ENCODE measurements at regions not wholly inside any gene's neighbourhood (a gene's known extent, or its start where the extent isn't known, plus 50 kb on each side); places are given as distances from the start of the nearest gene placed in this dataset.

DNA sequence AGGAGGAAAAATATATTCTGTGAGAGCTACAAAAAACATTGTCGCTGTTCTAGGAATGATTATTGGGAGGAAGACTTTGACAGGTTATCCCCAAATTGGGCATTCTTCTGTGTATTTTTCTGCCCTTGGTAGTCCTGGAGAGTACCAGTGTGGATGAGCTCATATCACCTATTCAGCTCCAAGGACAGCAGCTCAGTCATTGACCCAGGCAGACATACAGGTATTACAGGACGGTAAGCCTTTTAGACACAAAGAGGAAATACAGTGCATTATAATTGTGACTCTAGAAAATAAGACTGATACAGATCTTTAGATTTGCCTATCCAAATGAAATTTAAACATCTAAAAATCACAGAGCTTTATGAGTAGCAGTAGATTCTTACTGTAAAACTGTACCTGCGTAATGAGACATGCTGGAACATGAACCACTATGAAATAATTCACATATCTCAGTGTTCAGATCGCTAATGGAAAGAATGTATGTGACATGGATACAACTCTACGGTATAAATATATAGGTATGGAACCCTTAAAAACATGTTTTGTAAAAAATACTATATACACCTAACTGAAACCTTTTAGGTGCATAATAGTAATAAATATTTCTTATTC lies 56.0 kb downstream of the PLK2 start:
- H3K9me3 ChIP-seq (ENCODE audit: low read length), result no peaks in the 10 kb centered on the region
- no peak overlapping the region for H3K4me3 ChIP-seq (ENCODE audit: low read length)
- no peaks in the 10 kb centered on the region for H3K4me1 ChIP-seq (ENCODE audit: insufficient read depth, low read length)
- no peak overlapping the region for H3K27ac Mint-ChIP-seq
- no peaks in the 10 kb centered on the region for H3K36me3 ChIP-seq (ENCODE audit: insufficient read depth, low read length)
- H3K27me3 ChIP-seq (ENCODE audit: insufficient read depth, low read length, poor library complexity, severe bottlenecking), result no peaks in the 10 kb centered on the region
- ChIA-PET CTCF (no interaction called here), POLR2A (interaction anchor here (0.6 kb wide), 1 partner anchor 799 kb away, joined by 4 read pairs; no protein-coding TSS in a partner anchor)
- H3K4me3 Mint-ChIP-seq, result no peak overlapping the region
- no peaks in the 10 kb centered on the region for H3K4me1 Mint-ChIP-seq
- H3K9me3 Mint-ChIP-seq, result peaks cover 0 to 2% (median 0%) of the 10 kb centered on the region in 5 donors
- no peaks in the 10 kb centered on the region for H3K36me3 Mint-ChIP-seq
- no peak overlapping the region for H3K27ac ChIP-seq (ENCODE audit: low read depth, low read length)
- DNase-seq, result no peak
- no peaks in the 10 kb centered on the region for H3K27me3 Mint-ChIP-seq

GRCh38 chr5:58401701-58402100 lies 58.2 kb downstream of the PLK2 start:
- CTCF ChIA-PET, result no interaction called here
- no peak overlapping the region for H3K27ac Mint-ChIP-seq
- no peaks in the 10 kb centered on the region for H3K36me3 Mint-ChIP-seq

GRCh38 chr5:58400737-58401136 lies 59.1 kb downstream of the PLK2 start:
- Mint-ChIP-seq H3K9me3 (peaks cover 0 to 6% (median 0%) of the 10 kb centered on the region in 5 donors), H3K36me3 (no peaks in the 10 kb centered on the region)
- CTCF ChIA-PET, result no interaction called here

More at GRCh38 chr5:58401701-58402100, 58.2 kb downstream of the PLK2 start:
- H3K36me3 ChIP-seq (ENCODE audit: insufficient read depth, low read length), result no peaks in the 10 kb centered on the region
- no peaks in the 10 kb centered on the region for H3K27me3 ChIP-seq (ENCODE audit: insufficient read depth, low read length, poor library complexity, severe bottlenecking)
- H3K4me3 Mint-ChIP-seq, result no peak overlapping the region
- peaks cover 0 to 2% (median 0%) of the 10 kb centered on the region in 5 donors for H3K9me3 Mint-ChIP-seq
- no peak overlapping the region for H3K4me3 ChIP-seq (ENCODE audit: low read length)
- H3K27me3 Mint-ChIP-seq, result no peaks in the 10 kb centered on the region
- H3K9me3 ChIP-seq (ENCODE audit: low read length), result no peaks in the 10 kb centered on the region
- DNase-seq, result no peak
- no peak overlapping the region for H3K27ac ChIP-seq (ENCODE audit: low read depth, low read length)
- H3K4me1 ChIP-seq (ENCODE audit: insufficient read depth, low read length), result no peaks in the 10 kb centered on the region
- no peaks in the 10 kb centered on the region for H3K4me1 Mint-ChIP-seq
- POLR2A ChIA-PET, result no interaction called here

GRCh38 chr5:58399951-58400350 lies 59.9 kb downstream of the PLK2 start:
- Histone ChIP-seq H3K4me1 (ENCODE audit: insufficient read depth, low read length) (no peaks in the 10 kb centered on the region), H3K27ac (ENCODE audit: low read depth, low read length) (no peak overlapping the region), H3K36me3 (ENCODE audit: insufficient read depth, low read length) (no peaks in the 10 kb centered on the region), H3K4me3 (ENCODE audit: low read length) (no peak overlapping the region), H3K9me3 (ENCODE audit: low read length) (no peaks in the 10 kb centered on the region), H3K27me3 (ENCODE audit: insufficient read depth, low read length, poor library complexity, severe bottlenecking) (no peaks in the 10 kb centered on the region)
- Mint-ChIP-seq H3K4me1 (no peaks in the 10 kb centered on the region), H3K27me3 (no peaks in the 10 kb centered on the region), H3K36me3 (no peaks in the 10 kb centered on the region), H3K4me3 (no peak overlapping the region), H3K27ac (no peak overlapping the region), H3K9me3 (peaks cover 0 to 6% (median 0%) of the 10 kb centered on the region in 5 donors)
- ChIA-PET CTCF (no interaction called here), POLR2A (no interaction called here)
- DNase-seq, result no peak

More at GRCh38 chr5:58400737-58401136, 59.1 kb downstream of the PLK2 start:
- Histone ChIP-seq H3K4me1 (ENCODE audit: insufficient read depth, low read length) (no peaks in the 10 kb centered on the region), H3K36me3 (ENCODE audit: insufficient read depth, low read length) (no peaks in the 10 kb centered on the region), H3K27me3 (ENCODE audit: insufficient read depth, low read length, poor library complexity, severe bottlenecking) (no peaks in the 10 kb centered on the region), H3K4me3 (ENCODE audit: low read length) (no peak overlapping the region), H3K27ac (ENCODE audit: low read depth, low read length) (no peak overlapping the region), H3K9me3 (ENCODE audit: low read length) (no peaks in the 10 kb centered on the region)
- Mint-ChIP-seq H3K4me3 (no peak overlapping the region), H3K4me1 (no peaks in the 10 kb centered on the region), H3K27me3 (no peaks in the 10 kb centered on the region), H3K27ac (no peak overlapping the region)
- no peak for DNase-seq
- POLR2A ChIA-PET, result no interaction called here

DNA sequence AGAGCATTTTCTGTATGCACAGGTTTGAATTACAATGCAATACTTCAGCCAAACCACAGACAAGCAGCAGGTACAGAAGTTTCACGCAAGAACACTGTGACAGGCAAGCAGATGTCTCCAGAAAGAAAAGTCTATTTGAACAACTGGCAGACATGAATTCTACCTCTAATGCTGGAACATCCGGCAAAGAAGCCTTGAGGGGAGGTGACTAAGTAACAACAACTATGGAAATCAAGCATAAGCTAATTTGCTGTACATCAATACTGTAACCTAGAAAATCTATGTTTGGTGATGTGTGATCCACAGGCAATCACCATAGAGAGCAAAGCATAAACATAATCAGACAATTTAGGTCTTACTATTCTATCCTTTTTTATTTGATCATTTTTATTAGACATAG lies 65.5 kb downstream of the PLK2 start:
- no peak overlapping the region for H3K4me3 Mint-ChIP-seq
- H3K27ac Mint-ChIP-seq, result no peak overlapping the region
- H3K27me3 Mint-ChIP-seq, result peaks cover 0 to 3% of the 10 kb centered on the region in 2 donors
- no peak for DNase-seq
- H3K9me3 Mint-ChIP-seq, result peaks cover 0 to 4% (median 0%) of the 10 kb centered on the region in 5 donors
- Histone ChIP-seq H3K9me3 (ENCODE audit: low read length) (no peaks in the 10 kb centered on the region), H3K27ac (ENCODE audit: low read depth, low read length) (no peak overlapping the region), H3K27me3 (ENCODE audit: insufficient read depth, low read length, poor library complexity, severe bottlenecking) (no peaks in the 10 kb centered on the region), H3K4me1 (ENCODE audit: insufficient read depth, low read length) (no peaks in the 10 kb centered on the region), H3K36me3 (ENCODE audit: insufficient read depth, low read length) (no peaks in the 10 kb centered on the region), H3K4me3 (ENCODE audit: low read length) (no peak overlapping the region)
- CTCF ChIA-PET, result no interaction called here
- no peaks in the 10 kb centered on the region for H3K36me3 Mint-ChIP-seq
- H3K4me1 Mint-ChIP-seq, result no peaks in the 10 kb centered on the region
- POLR2A ChIA-PET, result interaction anchor here (0.8 kb wide), 1 partner anchor 19 kb away, joined by 3 read pairs; no protein-coding TSS in a partner anchor

- ChIA-PET CTCF (no interaction called here), POLR2A (interaction anchor here (0.8 kb wide), 1 partner anchor 20 kb away, joined by 3 read pairs; no protein-coding TSS in a partner anchor)
- H3K27me3 ChIP-seq (ENCODE audit: insufficient read depth, low read length, poor library complexity, severe bottlenecking), result no peaks in the 10 kb centered on the region
- H3K36me3 ChIP-seq (ENCODE audit: insufficient read depth, low read length), result no peaks in the 10 kb centered on the region
- no peak overlapping the region for H3K27ac Mint-ChIP-seq
- H3K4me1 ChIP-seq (ENCODE audit: insufficient read depth, low read length), result no peaks in the 10 kb centered on the region
- H3K4me3 ChIP-seq (ENCODE audit: low read length), result no peak overlapping the region
- H3K27ac ChIP-seq (ENCODE audit: low read depth, low read length), result no peak overlapping the region
- H3K27me3 Mint-ChIP-seq, result peaks cover 0 to 3% of the 10 kb centered on the region in 2 donors
- no peaks in the 10 kb centered on the region for H3K4me1 Mint-ChIP-seq
- H3K9me3 Mint-ChIP-seq, result peaks cover 0 to 4% (median 0%) of the 10 kb centered on the region in 5 donors
- DNase-seq, result no peak
- H3K9me3 ChIP-seq (ENCODE audit: low read length), result no peaks in the 10 kb centered on the region
- no peaks in the 10 kb centered on the region for H3K36me3 Mint-ChIP-seq
- no peak overlapping the region for H3K4me3 Mint-ChIP-seq
Observed at GRCh38 chr5:58393716-58394115, 66.2 kb downstream of the PLK2 start.

DNA sequence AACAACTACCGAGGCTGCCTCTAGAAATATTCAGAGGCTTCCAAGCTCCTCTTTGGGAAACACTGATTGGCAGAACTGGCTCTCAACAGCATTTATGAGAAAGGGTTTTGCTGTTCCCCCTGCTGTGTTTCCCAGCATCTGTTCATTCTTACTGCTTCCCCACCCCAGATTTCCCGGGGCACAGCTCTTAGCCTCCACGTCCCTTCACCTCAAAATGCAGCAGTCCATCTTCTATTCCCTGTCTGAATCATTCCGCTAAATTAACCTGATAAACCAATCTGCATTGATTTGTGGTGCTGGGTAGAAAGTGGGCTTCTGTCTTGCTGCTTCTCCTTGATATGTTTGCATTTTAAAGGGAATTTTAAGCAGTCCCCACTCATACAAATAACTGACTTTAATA lies 67.4 kb downstream of the PLK2 start:
- Mint-ChIP-seq H3K36me3 (no peaks in the 10 kb centered on the region), H3K4me1 (no peaks in the 10 kb centered on the region), H3K27me3 (peaks cover 0 to 3% of the 10 kb centered on the region in 2 donors), H3K27ac (no peak overlapping the region), H3K9me3 (peaks cover 0 to 4% (median 0%) of the 10 kb centered on the region in 5 donors), H3K4me3 (no peak overlapping the region)
- Histone ChIP-seq H3K27me3 (ENCODE audit: insufficient read depth, low read length, poor library complexity, severe bottlenecking) (no peaks in the 10 kb centered on the region), H3K4me1 (ENCODE audit: insufficient read depth, low read length) (no peaks in the 10 kb centered on the region), H3K36me3 (ENCODE audit: insufficient read depth, low read length) (no peaks in the 10 kb centered on the region), H3K27ac (ENCODE audit: low read depth, low read length) (no peak overlapping the region), H3K9me3 (ENCODE audit: low read length) (no peaks in the 10 kb centered on the region), H3K4me3 (ENCODE audit: low read length) (no peak overlapping the region)
- POLR2A ChIA-PET, result no interaction called here
- DNase-seq, result no peak
- CTCF ChIA-PET, result no interaction called here

GRCh38 chr5:58383448-58383847 lies 76.4 kb downstream of the PLK2 start:
- no peak overlapping the region for H3K4me3 Mint-ChIP-seq
- H3K9me3 Mint-ChIP-seq, result peaks cover 9 to 19% (median 13%) of the 10 kb centered on the region in 5 donors
- Histone ChIP-seq H3K27me3 (ENCODE audit: insufficient read depth, low read length, poor library complexity, severe bottlenecking) (no peaks in the 10 kb centered on the region), H3K36me3 (ENCODE audit: insufficient read depth, low read length) (no peaks in the 10 kb centered on the region), H3K4me1 (ENCODE audit: insufficient read depth, low read length) (no peaks in the 10 kb centered on the region), H3K4me3 (ENCODE audit: low read length) (no peak overlapping the region), H3K27ac (ENCODE audit: low read depth, low read length) (no peak overlapping the region), H3K9me3 (ENCODE audit: low read length) (no peaks in the 10 kb centered on the region)
- DNase-seq, result no peak
- H3K4me1 Mint-ChIP-seq, result no peaks in the 10 kb centered on the region
- H3K36me3 Mint-ChIP-seq, result no peaks in the 10 kb centered on the region
- POLR2A ChIA-PET, result no interaction called here
- H3K27ac Mint-ChIP-seq, result no peak overlapping the region
- peaks cover 0 to 8% of the 10 kb centered on the region in 2 donors for H3K27me3 Mint-ChIP-seq
- CTCF ChIA-PET, result no interaction called here

All from CD8-positive, alpha-beta memory T cell (primary cell).